ENCODE measurements at regions not wholly inside any gene's neighbourhood (a gene's known extent, or its start where the extent isn't known, plus 50 kb on each side); places are given as distances from the start of the nearest gene placed in this dataset.

GRCh38 chr17:6303664-6304063, 131.3 kb downstream of the AIPL1 start:
- TF ChIP-seq MAX (IDR thresholded peaks at IDR 0.05) (no peak), CEBPB (IDR thresholded peaks at IDR 0.05) (no peak)
